HL-60 (cell line): ENCODE measurements at regions not wholly inside any gene's neighbourhood (a gene's known extent, or its start where the extent isn't known, plus 50 kb on each side); places are given as distances from the start of the nearest gene placed in this dataset.

Source experiments
- SPI1 ChIP-seq: IDR thresholded peaks from 2 replicates; pipeline ENCODE4 v1.6.1; 2012; ENCODE audit warnings: low read depth, mild to moderate bottlenecking, borderline replicate concordance
- TF ChIP-seq, protein P1 (sequence below): IDR thresholded peaks from one replicate; pipeline ENCODE4 v1.5.1; 2011; ENCODE audit warnings: low read length, control low read depth, inconsistent platforms; ENCODE audit not compliant: insufficient read depth

DNA sequence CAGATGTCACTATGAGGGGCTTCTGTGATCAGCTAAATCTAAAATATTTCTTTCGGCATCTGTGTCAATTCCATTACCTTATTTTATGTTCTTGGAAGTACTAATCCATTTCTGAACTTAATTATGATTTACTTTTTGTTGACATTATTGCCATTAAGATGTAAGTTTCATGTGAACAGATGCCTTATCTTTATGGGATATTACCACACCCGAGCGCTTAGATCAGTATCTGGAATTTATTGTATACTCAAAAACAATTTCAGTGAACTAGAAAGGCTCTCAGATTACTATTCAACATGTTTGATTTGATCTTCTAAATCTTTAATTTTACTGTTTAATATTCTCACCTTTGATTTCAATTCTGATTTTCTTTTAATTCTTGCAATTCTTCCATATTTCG, 567.7 kb upstream of the TLE4 start:
- TF ChIP-seq, protein P1, sequence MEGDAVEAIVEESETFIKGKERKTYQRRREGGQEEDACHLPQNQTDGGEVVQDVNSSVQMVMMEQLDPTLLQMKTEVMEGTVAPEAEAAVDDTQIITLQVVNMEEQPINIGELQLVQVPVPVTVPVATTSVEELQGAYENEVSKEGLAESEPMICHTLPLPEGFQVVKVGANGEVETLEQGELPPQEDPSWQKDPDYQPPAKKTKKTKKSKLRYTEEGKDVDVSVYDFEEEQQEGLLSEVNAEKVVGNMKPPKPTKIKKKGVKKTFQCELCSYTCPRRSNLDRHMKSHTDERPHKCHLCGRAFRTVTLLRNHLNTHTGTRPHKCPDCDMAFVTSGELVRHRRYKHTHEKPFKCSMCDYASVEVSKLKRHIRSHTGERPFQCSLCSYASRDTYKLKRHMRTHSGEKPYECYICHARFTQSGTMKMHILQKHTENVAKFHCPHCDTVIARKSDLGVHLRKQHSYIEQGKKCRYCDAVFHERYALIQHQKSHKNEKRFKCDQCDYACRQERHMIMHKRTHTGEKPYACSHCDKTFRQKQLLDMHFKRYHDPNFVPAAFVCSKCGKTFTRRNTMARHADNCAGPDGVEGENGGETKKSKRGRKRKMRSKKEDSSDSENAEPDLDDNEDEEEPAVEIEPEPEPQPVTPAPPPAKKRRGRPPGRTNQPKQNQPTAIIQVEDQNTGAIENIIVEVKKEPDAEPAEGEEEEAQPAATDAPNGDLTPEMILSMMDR: no peak
- TF ChIP-seq SPI1: no peak
